BJ (cell line): ENCODE measurements at regions not wholly inside any gene's neighbourhood (a gene's known extent, or its start where the extent isn't known, plus 50 kb on each side); places are given as distances from the start of the nearest gene placed in this dataset.

Experiments
- CTCF ChIA-PET: fragments of 350-600 bp; formaldehyde crosslinking; extraction: SDS; loops from one replicate; lab custom pipeline; 2021; ENCODE audit warnings: antibody characterized with exemption, inconsistent platforms; lab: Yijun Ruan, JAX
- POLR2A ChIA-PET: fragments of 300-600 bp; sonication (Branson Sonifier 250); formaldehyde crosslinking; extraction: SDS; loops from one replicate; lab custom pipeline; 2021; ENCODE audit warnings: antibody characterized with exemption; lab: Charles Lee
- DNase-seq: peaks from one replicate; pipeline ENCODE4 v3.0.0-alpha.2; 2011; ENCODE audit warnings: low read depth
- H3K27me3 ChIP-seq: 2 replicates; pipeline ENCODE4 v1.6.0; 2011; ENCODE audit warnings: low read length; ENCODE audit not compliant: control insufficient read depth, insufficient read depth
- H3K36me3 ChIP-seq: 2 replicates; pipeline ENCODE4 v1.5.1; 2011; ENCODE audit warnings: low read length; ENCODE audit not compliant: control insufficient read depth, insufficient read depth
- H3K4me3 ChIP-seq: 2 replicates; pipeline ENCODE4 v1.5.1; 2011; ENCODE audit warnings: low read depth, mild to moderate bottlenecking, control low read depth, low read length
- CTCF ChIP-seq: IDR thresholded peaks from 2 replicates; pipeline ENCODE4 v1.5.1; 2011; ENCODE audit warnings: low read depth, mild to moderate bottlenecking, control low read depth, inconsistent platforms, low read length, moderate library complexity; ENCODE audit not compliant: insufficient read depth

DNA sequence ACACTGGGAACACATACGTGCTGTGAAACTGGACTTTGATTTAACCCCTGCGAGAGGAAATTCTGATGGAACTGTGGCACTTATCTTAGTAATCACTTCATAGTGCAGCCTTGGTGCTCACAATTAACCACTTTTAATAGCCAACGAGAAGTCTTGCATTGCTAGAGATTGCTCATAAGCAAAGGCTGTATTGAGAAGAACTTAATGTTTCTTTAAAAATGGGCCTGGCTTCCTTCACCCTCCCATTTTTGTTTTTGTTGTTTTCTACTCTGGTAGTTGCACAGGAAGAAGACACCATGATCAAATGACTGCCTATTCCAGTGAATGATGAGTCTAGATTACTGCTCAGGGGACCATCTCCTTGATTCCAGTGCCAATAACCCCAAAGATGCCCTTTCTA, 52.5 kb upstream of the NKAP start:
- Histone ChIP-seq H3K27me3 (peaks cover 21% of the 10 kb centered on the region), H3K4me3 (no peak overlapping the region), H3K36me3 (no peaks in the 10 kb centered on the region)
- POLR2A ChIA-PET, result no interaction called here
- no peak for DNase-seq
- CTCF ChIA-PET, result no interaction called here
- no peak for TF ChIP-seq CTCF
